Activated naive CD4-positive, alpha-beta T cell treated with anti-CD3 and anti-CD28 coated beads for 36 hours (primary cell): ENCODE measurements at regions not wholly inside any gene's neighbourhood (a gene's known extent, or its start where the extent isn't known, plus 50 kb on each side); places are given as distances from the start of the nearest gene placed in this dataset.
"Not testable (repeated sequence)": the region's sequence is repeated elsewhere in the genome, so short reads cannot be mapped to it uniquely, and the experiment has no call there.

Source experiments
- CTCF ChIA-PET: fragments of 350-600 bp; sonication (Branson Sonifier 250); formaldehyde crosslinking; loops from one replicate; lab custom pipeline; 2021; ENCODE audit warnings: antibody characterized with exemption; lab: Charles Lee
- DNase-seq: peaks from one replicate; pipeline ENCODE4 v3.0.0-alpha.2; 2020
- H3K27ac Mint-ChIP-seq: one replicate; pipeline ENCODE4 v1.8.0; 2021; ENCODE audit warnings: mild to moderate bottlenecking, mixed read lengths
- H3K27me3 Mint-ChIP-seq: one replicate; pipeline ENCODE4 v1.8.0; 2021; ENCODE audit warnings: low read depth, mixed read lengths
- H3K36me3 Mint-ChIP-seq: one replicate; pipeline ENCODE4 v1.8.0; 2021; ENCODE audit warnings: low read depth, mixed read lengths
- H3K4me1 Mint-ChIP-seq: one replicate; pipeline ENCODE4 v1.8.0; 2021; ENCODE audit warnings: low read depth, mixed read lengths
- H3K4me3 Mint-ChIP-seq: one replicate; pipeline ENCODE4 v1.8.0; 2021; ENCODE audit warnings: mild to moderate bottlenecking, moderate library complexity, mixed read lengths
- H3K9me3 Mint-ChIP-seq: one replicate; pipeline ENCODE4 v1.8.0; 2021; ENCODE audit warnings: mixed read lengths
- intact Hi-C: fragments of 100-400 bp; cut with micrococcal nuclease; formaldehyde crosslinking; loops from one replicate; pipeline ENCODE4 v1.15.1; 2023

GRCh38 chr7:35956988-35957387 lies 156.1 kb downstream of the SEPTIN7 start:
- DNase-seq, H3K27me3 Mint-ChIP-seq, H3K36me3 Mint-ChIP-seq, CTCF ChIA-PET, H3K9me3 Mint-ChIP-seq, intact Hi-C loops, H3K4me3 Mint-ChIP-seq, H3K27ac Mint-ChIP-seq, H3K4me1 Mint-ChIP-seq: not testable (repeated sequence)

DNA sequence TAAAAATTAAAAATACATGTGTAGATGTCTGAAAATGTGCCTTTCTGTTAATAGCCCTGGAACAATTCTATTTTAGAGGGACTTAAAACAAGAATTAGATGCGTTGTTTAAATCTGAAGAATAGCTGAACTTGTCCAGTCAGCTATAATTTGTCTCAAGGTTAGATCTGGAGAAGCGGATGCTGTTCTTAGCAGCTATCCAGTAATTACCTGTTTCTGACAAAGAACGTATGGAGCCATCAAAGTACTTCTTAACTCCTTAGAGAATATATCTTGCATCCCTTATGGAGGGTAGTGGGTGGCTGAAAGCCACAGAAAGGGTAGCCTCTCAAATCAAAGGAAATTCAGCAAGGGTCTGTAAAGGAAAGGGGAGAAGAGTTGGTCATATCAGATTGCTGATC lies 160.4 kb downstream of the SEPTIN7 start:
- H3K36me3 Mint-ChIP-seq, DNase-seq, H3K27me3 Mint-ChIP-seq, H3K9me3 Mint-ChIP-seq, CTCF ChIA-PET, H3K4me1 Mint-ChIP-seq, H3K27ac Mint-ChIP-seq, H3K4me3 Mint-ChIP-seq, intact Hi-C loops: not testable (repeated sequence)

GRCh38 chr7:35962607-35963006 lies 161.8 kb downstream of the SEPTIN7 start:
- intact Hi-C loops: not testable (repeated sequence)

GRCh38 chr7:35967366-35968139 lies 166.7 kb downstream of the SEPTIN7 start:
- H3K9me3 Mint-ChIP-seq: no peaks in the 10 kb centered on the region
- intact Hi-C loops: no loop called here
- H3K27ac Mint-ChIP-seq: no peak overlapping the region
- no peak for DNase-seq
- H3K36me3 Mint-ChIP-seq: no peaks in the 10 kb centered on the region
- peaks cover 4% of the 10 kb centered on the region for H3K4me1 Mint-ChIP-seq
- no peak overlapping the region for H3K4me3 Mint-ChIP-seq
- peaks cover 19% of the 10 kb centered on the region for H3K27me3 Mint-ChIP-seq
- CTCF ChIA-PET: no interaction called here

More at GRCh38 chr7:35962607-35963006, 161.8 kb downstream of the SEPTIN7 start:
- H3K27me3 Mint-ChIP-seq, DNase-seq, CTCF ChIA-PET, H3K36me3 Mint-ChIP-seq, H3K9me3 Mint-ChIP-seq, H3K4me1 Mint-ChIP-seq, H3K4me3 Mint-ChIP-seq, H3K27ac Mint-ChIP-seq: not testable (repeated sequence)

DNA sequence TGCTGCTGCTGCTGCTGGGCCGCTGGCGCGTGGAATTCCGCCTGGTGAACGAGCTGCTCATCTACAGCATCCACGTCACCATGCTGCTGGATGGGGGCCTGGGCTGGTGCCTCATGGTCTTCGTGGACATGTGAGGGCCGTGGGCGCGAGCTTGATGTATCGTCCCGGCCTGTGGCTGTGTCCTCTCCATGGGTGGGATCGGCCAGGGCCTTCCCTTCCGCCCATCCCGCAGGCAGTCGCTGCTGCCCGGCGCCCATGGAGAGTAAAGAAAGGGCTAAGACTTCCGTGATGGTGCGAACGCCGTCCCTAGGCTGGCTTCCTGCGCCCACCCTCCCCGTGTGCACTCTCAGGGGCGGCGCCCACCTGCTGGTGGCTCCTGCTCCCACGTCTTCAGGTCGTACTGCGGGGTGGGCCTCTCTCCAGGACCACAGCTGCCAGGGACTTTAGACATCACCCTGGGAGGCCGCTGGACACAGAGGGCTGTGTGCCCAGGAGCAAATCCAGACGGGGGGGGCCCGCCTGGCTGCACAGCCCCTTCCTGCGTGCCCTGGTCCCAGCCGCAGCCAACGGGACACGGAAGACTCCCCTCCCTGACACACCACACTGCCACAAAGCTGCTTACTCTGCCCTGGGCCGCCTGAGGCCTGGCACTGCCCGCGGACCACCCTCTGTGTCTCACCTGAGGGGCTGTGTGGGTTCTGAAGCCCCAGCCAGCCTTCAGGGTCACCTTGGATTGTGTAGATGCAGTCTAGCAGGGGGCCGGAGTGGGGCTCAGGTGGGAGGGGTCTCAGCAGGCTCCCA lies 167.5 kb downstream of the SEPTIN7 start:
- no peaks in the 10 kb centered on the region for H3K36me3 Mint-ChIP-seq
- H3K4me1 Mint-ChIP-seq: peaks cover 4% of the 10 kb centered on the region
- no peak overlapping the region for H3K4me3 Mint-ChIP-seq
- CTCF ChIA-PET: interaction anchor here (0.5 kb wide), 1 partner anchor 297 kb away, joined by 3 read pairs; no protein-coding TSS in a partner anchor
- DNase-seq: no peak
- intact Hi-C loops: no loop called here
- no peak overlapping the region for H3K27ac Mint-ChIP-seq
- H3K27me3 Mint-ChIP-seq: peaks cover 21% of the 10 kb centered on the region
- no peaks in the 10 kb centered on the region for H3K9me3 Mint-ChIP-seq

DNA sequence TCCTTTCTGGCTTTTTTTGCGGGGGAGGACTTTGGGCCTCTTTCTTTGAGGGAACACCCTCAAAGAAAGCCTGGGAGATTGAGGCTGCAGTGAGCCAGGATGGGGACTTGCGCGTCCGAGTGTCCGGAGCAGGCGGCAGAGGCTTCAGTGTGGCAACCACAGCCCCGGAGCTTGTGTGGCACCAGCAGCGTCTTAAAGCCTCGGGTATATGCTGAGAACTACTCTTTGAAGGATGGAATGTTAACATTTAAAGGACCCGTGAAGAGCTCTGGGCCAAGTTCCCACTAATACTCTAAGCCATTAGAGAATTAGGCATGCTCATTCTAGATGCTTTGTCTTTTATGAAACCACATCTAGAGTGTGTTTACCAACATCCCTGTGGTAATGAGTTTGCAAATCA lies 168.2 kb downstream of the SEPTIN7 start:
- no peaks in the 10 kb centered on the region for H3K9me3 Mint-ChIP-seq
- intact Hi-C loops: no loop called here
- no peak overlapping the region for H3K4me3 Mint-ChIP-seq
- H3K36me3 Mint-ChIP-seq: no peaks in the 10 kb centered on the region
- no peak for DNase-seq
- peaks cover 21% of the 10 kb centered on the region for H3K27me3 Mint-ChIP-seq
- peaks cover 4% of the 10 kb centered on the region for H3K4me1 Mint-ChIP-seq
- CTCF ChIA-PET: no interaction called here
- H3K27ac Mint-ChIP-seq: no peak overlapping the region

- no peaks in the 10 kb centered on the region for H3K9me3 Mint-ChIP-seq
- H3K27ac Mint-ChIP-seq: no peak overlapping the region
- H3K27me3 Mint-ChIP-seq: peaks cover 21% of the 10 kb centered on the region
- no peaks in the 10 kb centered on the region for H3K36me3 Mint-ChIP-seq
- H3K4me1 Mint-ChIP-seq: peaks cover 4% of the 10 kb centered on the region
- no peak overlapping the region for H3K4me3 Mint-ChIP-seq
- intact Hi-C loops: no loop called here
- CTCF ChIA-PET: interaction anchor here (0.8 to 1.8 kb wide), 6 partner anchors 10 to 349 kb away, joined by 3 to 8 read pairs (median 4); no protein-coding TSS in a partner anchor
- DNase-seq: no peak
Observed at GRCh38 chr7:35970458-35970857, 169.6 kb downstream of the SEPTIN7 start.

DNA sequence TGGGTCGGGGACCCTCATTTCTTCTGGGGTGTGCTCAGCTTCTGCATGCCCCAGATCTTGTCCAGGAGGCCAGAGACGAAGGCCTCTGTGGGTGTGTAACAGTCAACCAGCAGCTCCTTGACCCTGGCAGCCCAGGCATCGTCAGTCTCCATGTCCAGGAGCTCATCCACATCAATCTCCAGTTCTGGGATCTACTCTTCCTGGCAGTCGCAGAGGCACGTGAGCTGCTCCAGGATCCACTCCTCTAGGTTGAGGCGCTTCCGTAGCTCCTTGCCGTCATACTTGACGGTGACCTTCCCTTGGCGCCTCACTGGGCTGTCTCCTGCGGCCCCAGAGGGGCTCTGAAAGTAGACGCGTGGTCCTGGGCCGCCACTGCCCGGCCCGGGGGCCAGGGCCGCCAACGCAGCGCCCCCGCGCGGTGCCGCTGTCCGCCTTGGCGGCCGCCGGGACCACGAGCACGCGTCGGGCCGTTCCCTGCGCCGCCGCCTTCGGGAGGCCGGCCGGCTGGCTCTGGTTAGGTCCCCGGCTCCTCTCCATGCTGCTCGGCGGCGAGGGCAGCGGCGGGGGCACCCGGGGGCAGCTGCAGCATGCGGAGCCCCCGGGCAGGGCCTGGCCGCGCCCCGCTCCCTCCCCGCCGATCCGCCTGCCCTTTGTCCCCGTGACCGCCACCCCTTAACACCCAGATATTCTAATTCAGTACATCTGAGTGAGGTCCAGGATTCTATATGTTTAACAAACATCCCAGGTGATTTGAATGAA lies 170.5 kb downstream of the SEPTIN7 start:
- intact Hi-C loops: no loop called here
- CTCF ChIA-PET: interaction anchor here (0.6 to 1.8 kb wide), 8 partner anchors 9 to 348 kb away, joined by 3 to 8 read pairs (median 4); no protein-coding TSS in a partner anchor
- Mint-ChIP-seq H3K4me1 (peaks cover 4% of the 10 kb centered on the region), H3K4me3 (peak overlapping the region; percentile 56), H3K27me3 (peaks cover 21% of the 10 kb centered on the region), H3K36me3 (no peaks in the 10 kb centered on the region), H3K9me3 (no peaks in the 10 kb centered on the region), H3K27ac (no peak overlapping the region)
- DNase-seq: no peak

DNA sequence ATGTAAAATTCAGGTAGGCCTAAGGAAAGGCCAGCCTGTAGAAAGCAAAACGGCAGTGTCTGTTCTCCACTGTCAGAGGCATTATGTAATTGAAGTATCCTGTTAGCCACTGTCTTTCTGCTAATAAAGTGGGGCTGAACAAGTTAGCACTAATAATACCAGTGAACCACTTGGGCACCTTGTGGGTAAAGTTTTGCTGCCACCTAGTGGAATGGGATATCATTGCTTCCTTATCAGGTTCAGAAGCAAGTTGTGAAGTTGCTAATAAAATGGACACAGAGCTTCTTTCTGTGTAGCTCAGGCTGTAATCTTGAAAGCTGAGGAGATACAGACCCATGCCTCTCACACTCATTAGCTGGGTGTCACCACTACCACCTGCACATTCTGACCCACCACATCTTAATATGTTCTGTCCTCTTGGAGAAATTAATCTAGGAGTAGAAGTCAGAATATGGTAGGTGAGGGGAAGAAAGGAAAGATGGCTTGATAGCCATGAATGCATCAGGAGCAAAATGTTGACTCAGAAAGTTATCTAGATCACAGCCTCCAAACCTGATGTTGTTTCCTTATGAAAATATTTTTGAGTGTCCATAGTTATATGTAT lies 175.1 kb downstream of the SEPTIN7 start:
- no peaks in the 10 kb centered on the region for H3K36me3 Mint-ChIP-seq
- peaks cover 11% of the 10 kb centered on the region for H3K27me3 Mint-ChIP-seq
- H3K4me1 Mint-ChIP-seq: peaks cover 4% of the 10 kb centered on the region
- peak; percentile 67 for DNase-seq
- H3K4me3 Mint-ChIP-seq: no peak overlapping the region
- intact Hi-C loops: loop anchor here (1.0 kb wide), 2 partner anchors 59 to 267 kb away; no protein-coding TSS in a partner anchor
- CTCF ChIA-PET: interaction anchor here (0.6 to 1.6 kb wide), 17 partner anchors 9 to 586 kb away, joined by 3 to 9 read pairs (median 4); no protein-coding TSS in a partner anchor
- no peaks in the 10 kb centered on the region for H3K9me3 Mint-ChIP-seq
- H3K27ac Mint-ChIP-seq: no peak overlapping the region

GRCh38 chr7:35978816-35979640 lies 174.0 kb upstream of the EEPD1 start:
- intact Hi-C loops, H3K27ac Mint-ChIP-seq, H3K36me3 Mint-ChIP-seq, DNase-seq, H3K27me3 Mint-ChIP-seq, H3K9me3 Mint-ChIP-seq, H3K4me3 Mint-ChIP-seq, H3K4me1 Mint-ChIP-seq: not testable (repeated sequence)
- CTCF ChIA-PET: interaction anchor here (0.9 to 2.1 kb wide), 2 partner anchors 8 to 9 kb away, joined by 3 to 8 read pairs; no protein-coding TSS in a partner anchor

- intact Hi-C loops: no loop called here
- Mint-ChIP-seq H3K36me3 (no peaks in the 10 kb centered on the region), H3K4me1 (no peaks in the 10 kb centered on the region), H3K4me3 (no peak overlapping the region), H3K9me3 (no peaks in the 10 kb centered on the region), H3K27me3 (no peaks in the 10 kb centered on the region), H3K27ac (no peak overlapping the region)
- CTCF ChIA-PET: interaction anchor here (0.7 to 1.0 kb wide), 2 partner anchors 153 to 336 kb away, joined by 3 to 4 read pairs; no protein-coding TSS in a partner anchor
- no peak for DNase-seq
Observed at GRCh38 chr7:35982600-35982999, 170.5 kb upstream of the EEPD1 start.
